Endothelial cell of umbilical vein (primary cell): ENCODE measurements at regions not wholly inside any gene's neighbourhood (a gene's known extent, or its start where the extent isn't known, plus 50 kb on each side); places are given as distances from the start of the nearest gene placed in this dataset.
A peak's percentile ranks its signal among the peaks of the same experiment; 100 is the strongest.

Source experiments
- BruUV-seq: library from RNA; stranded (reverse); fragments of 400-500 nt; replicated peaks from 2 replicates; lab custom pipeline; 2021; lab: Mats Ljungman, UMichigan
- CTCF ChIA-PET: fragments of 300-600, 350-600 bp; sonication (Branson Sonifier 250); formaldehyde crosslinking; loops from one replicate; lab custom pipeline; 2021; ENCODE audit warnings: antibody characterized with exemption, inconsistent platforms; lab: Charles Lee
- POLR2A ChIA-PET: fragments of 300-600, 350-600 bp; sonication (Branson Sonifier 250); formaldehyde crosslinking; loops from one replicate; lab custom pipeline; 2021; ENCODE audit warnings: antibody characterized with exemption, inconsistent platforms; lab: Charles Lee
- DNase-seq: peaks from one replicate; pipeline ENCODE4 v3.0.0-alpha.2; 2011; ENCODE audit warnings: low read depth, low spot score
- FAIRE-seq: peaks from 2 replicates; lab custom pipeline; 2011; peaks lifted over from hg19 to GRCh38; lab: Jason Lieb, UNC
- H2AFZ ChIP-seq: 2 replicates; pipeline ENCODE4 v1.6.0; 2012; ENCODE audit warnings: low read depth, low read length, control low read depth, inconsistent platforms
- H3K27ac ChIP-seq: 2 replicates; pipeline ENCODE4 v1.5.1; 2011; ENCODE audit warnings: low read depth, mild to moderate bottlenecking, control low read depth, low read length, moderate library complexity; ENCODE audit not compliant: insufficient read depth
- H3K27me3 ChIP-seq, 2 experiments: 2 replicates each; pipeline versions ENCODE4 v1.6.0 to v1.6.1; 2011; ENCODE audit warnings: low read length in 2 of 2, mixed read lengths in 1 of 2; ENCODE audit not compliant: control insufficient read depth in 2 of 2, insufficient read depth in 2 of 2
- H3K36me3 ChIP-seq, 2 experiments: 2 replicates in 1 of 2; 3 replicates in 1 of 2; pipeline ENCODE4 v1.5.1; 2011; ENCODE audit warnings: low read length in 2 of 2, mild to moderate bottlenecking in 1 of 2, moderate library complexity in 1 of 2; ENCODE audit not compliant: control insufficient read depth in 2 of 2, insufficient read depth in 2 of 2; ENCODE audit errors: extremely low read depth in 1 of 2
- H3K4me1 ChIP-seq: 3 replicates; pipeline ENCODE4 v1.5.1; 2011; ENCODE audit warnings: mild to moderate bottlenecking, low read length; ENCODE audit not compliant: control insufficient read depth, insufficient read depth; ENCODE audit errors: extremely low read depth
- H3K4me2 ChIP-seq: 2 replicates; pipeline ENCODE4 v1.6.1; 2011; ENCODE audit warnings: low read length, control low read depth, mixed read lengths; ENCODE audit not compliant: insufficient read depth
- H3K4me3 ChIP-seq, 3 experiments: fragments of 200-600 bp in 1 of 3; sonication (generic), shearing (Covaris generic) in 1 of 3; replicated peaks in 1 of 3; 2 replicates each; pipeline ENCODE4 v1.5.1; 2011 to 2016; ENCODE audit warnings: control low read depth in 3 of 3, low read length in 3 of 3, mild to moderate bottlenecking in 2 of 3, inconsistent platforms in 1 of 3, low read depth in 1 of 3, moderate library complexity in 1 of 3; ENCODE audit not compliant: insufficient read depth in 1 of 3
- H3K79me2 ChIP-seq: 2 replicates; pipeline ENCODE4 v1.6.0; 2012; ENCODE audit warnings: low read length, inconsistent platforms; ENCODE audit not compliant: control insufficient read depth, insufficient read depth
- H3K9ac ChIP-seq: replicated peaks from 2 replicates; pipeline ENCODE3; 2011; ENCODE audit warnings: low read length, control low read depth; ENCODE audit not compliant: insufficient read depth; ENCODE audit errors: extremely low read depth
- H3K9me1 ChIP-seq: replicated peaks from 3 replicates; pipeline ENCODE4 v1.6.0; 2011; ENCODE audit warnings: mild to moderate bottlenecking, low read length; ENCODE audit not compliant: control insufficient read depth, insufficient read depth; ENCODE audit errors: extremely low read depth
- H3K9me3 ChIP-seq: replicated peaks from 2 replicates; pipeline ENCODE4 v1.5.1; 2012; ENCODE audit warnings: low read length, inconsistent platforms; ENCODE audit not compliant: control insufficient read depth, insufficient read depth
- H4K20me1 ChIP-seq: replicated peaks from 2 replicates; pipeline ENCODE3; 2011; ENCODE audit warnings: mild to moderate bottlenecking, low read length; ENCODE audit not compliant: control insufficient read depth, insufficient read depth; ENCODE audit errors: extremely low read depth
- EZH2 ChIP-seq: IDR thresholded peaks from 2 replicates; pipeline ENCODE4 v1.6.1; 2012; ENCODE audit warnings: borderline replicate concordance, low read depth, mild to moderate bottlenecking, moderate library complexity, low read length, inconsistent platforms; ENCODE audit not compliant: severe bottlenecking
- FOS ChIP-seq: IDR thresholded peaks from 2 replicates; pipeline ENCODE4 v1.6.1; 2011; ENCODE audit warnings: mild to moderate bottlenecking, low read length, moderate library complexity, borderline replicate concordance; ENCODE audit not compliant: insufficient read depth
- MYC ChIP-seq: IDR thresholded peaks from one replicate; pipeline ENCODE4 v1.6.1; 2011; ENCODE audit warnings: mild to moderate bottlenecking, low read depth, low read length
- POLR2A ChIP-seq: IDR thresholded peaks from 2 replicates; pipeline ENCODE4 v1.6.1; 2012; ENCODE audit warnings: low read depth, mild to moderate bottlenecking, control low read depth, low read length
- POLR2AphosphoS5 ChIP-seq: IDR thresholded peaks from 2 replicates; pipeline ENCODE4 v1.6.1; 2012; ENCODE audit warnings: low read depth, mild to moderate bottlenecking, control low read depth, low read length, moderate library complexity; ENCODE audit not compliant: insufficient read depth
- dilution Hi-C: fragments of 300-500 bp; cut with MboI; formaldehyde crosslinking; loops from one replicate; pipeline ENCODE4 v1.15.0; 2019; ENCODE audit warnings: low sequenced_read_pairs; ENCODE audit not compliant: extremely low pct_ligation_motif_present
- intact Hi-C: fragments of 100-400 bp; cut with micrococcal nuclease; formaldehyde crosslinking; loops from one replicate; pipeline ENCODE4 v1.10.0; 2022
- TF ChIP-seq, protein P1 (sequence below): IDR thresholded peaks from 2 replicates; pipeline ENCODE4 v1.6.1; 2011; ENCODE audit not compliant: insufficient read depth, insufficient read length
- TF ChIP-seq, protein P2 (sequence below), 2 donors: IDR thresholded peaks; 1 replicate in 1 of 2; 2 replicates in 1 of 2; pipeline ENCODE4 v1.5.1; 2011; ENCODE audit warnings: low read length in 2 of 2, mild to moderate bottlenecking in 2 of 2, moderate library complexity in 2 of 2, control low read depth in 1 of 2, inconsistent platforms in 1 of 2, low read depth in 1 of 2; ENCODE audit not compliant: insufficient read depth in 1 of 2; ENCODE audit errors: extremely low read depth in 1 of 2

DNA sequence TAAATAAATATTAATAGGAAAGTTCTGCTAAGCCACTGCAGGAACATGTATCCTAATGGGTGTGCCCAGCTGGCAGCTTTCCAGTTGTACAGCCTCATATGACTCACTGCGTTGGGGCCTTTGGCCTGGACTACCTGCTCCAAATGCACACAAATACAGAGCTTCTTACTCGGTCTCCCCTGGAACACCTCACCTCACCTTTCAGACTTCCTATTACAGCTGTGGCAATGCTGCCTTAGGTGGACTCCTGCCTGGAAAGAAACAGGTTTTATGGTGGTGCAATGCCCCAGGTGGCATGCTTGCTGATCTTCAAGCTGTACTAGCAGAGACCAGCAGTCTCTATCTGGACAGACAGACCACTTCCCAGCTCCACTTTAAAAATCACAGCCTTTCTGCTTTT is 85.7 kb upstream of the EXOC1L start:
- DNase-seq (peak; percentile 57), FAIRE-seq (peak; percentile 57)
- no peak overlapping the region for H2AFZ ChIP-seq
- intact Hi-C loops (no loop called here), dilution Hi-C loops (no loop called here)
- no peaks in the 10 kb centered on the region for H3K9me3 ChIP-seq
- no peak overlapping the region for H3K4me3 ChIP-seq
- H4K20me1 ChIP-seq: no peaks in the 10 kb centered on the region
- no peaks in the 10 kb centered on the region for H3K9me1 ChIP-seq
- ChIA-PET CTCF (interaction anchor here (0.9 to 1.5 kb wide), 5 partner anchors 45 to 763 kb away, joined by 3 to 8 read pairs (median 3); partner anchors contain the start of gene SRD5A3), POLR2A (no interaction called here)
- TF ChIP-seq EZH2: no peak
- TF ChIP-seq, protein P1, sequence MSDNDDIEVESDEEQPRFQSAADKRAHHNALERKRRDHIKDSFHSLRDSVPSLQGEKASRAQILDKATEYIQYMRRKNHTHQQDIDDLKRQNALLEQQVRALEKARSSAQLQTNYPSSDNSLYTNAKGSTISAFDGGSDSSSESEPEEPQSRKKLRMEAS: no peak
- peak; percentile 69 for TF ChIP-seq FOS
- no peaks in the 10 kb centered on the region for H3K79me2 ChIP-seq
- no peaks in the 10 kb centered on the region for H3K36me3 ChIP-seq
- no peak overlapping the region for H3K9ac ChIP-seq
- BruUV-seq: no TSS peak
- no peak overlapping the region for H3K27ac ChIP-seq
- peaks cover 2 to 4% of the 10 kb centered on the region in 2 experiments for H3K27me3 ChIP-seq
- no peaks in the 10 kb centered on the region for H3K4me1 ChIP-seq
- no peak overlapping the region for H3K4me2 ChIP-seq

DNA sequence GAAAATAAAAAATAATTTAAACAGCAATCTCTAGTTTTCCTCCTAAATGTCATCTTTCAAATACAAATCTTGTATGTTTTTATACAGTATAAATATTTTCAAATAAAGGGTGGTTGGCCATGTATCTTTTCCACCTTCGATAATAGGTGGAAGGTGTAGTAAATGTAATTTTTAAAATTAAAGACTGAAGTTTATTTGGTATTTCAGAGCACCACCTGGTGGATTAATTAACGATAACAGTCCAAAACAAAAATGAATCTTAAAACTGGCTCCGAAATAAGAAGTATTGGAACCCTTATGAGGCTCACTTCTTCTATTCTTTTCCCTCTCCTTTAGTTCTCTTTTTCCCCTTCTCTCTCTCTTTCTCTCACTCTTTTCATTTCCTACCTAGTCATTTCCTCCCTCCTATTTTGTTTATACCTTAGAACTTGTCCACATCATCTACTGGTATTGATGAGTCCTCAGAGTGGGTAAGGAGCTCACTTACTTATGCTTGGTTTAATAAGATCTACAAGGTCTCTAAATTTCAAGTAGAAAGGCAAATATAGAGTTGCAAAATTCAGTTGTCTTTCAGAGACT is 82.9 kb upstream of the EXOC1L start:
- intact Hi-C loops: loop anchor here (5.0 kb wide), 4 partner anchors 289 to 764 kb away; no protein-coding TSS in a partner anchor
- DNase-seq: peak; percentile 23
- H3K4me1 ChIP-seq: no peaks in the 10 kb centered on the region

More for the DNA sequence above, 82.9 kb upstream of the EXOC1L start:
- Histone ChIP-seq H2AFZ (no peak overlapping the region), H4K20me1 (no peaks in the 10 kb centered on the region), H3K79me2 (no peaks in the 10 kb centered on the region), H3K4me2 (no peak overlapping the region), H3K4me3 (no peak overlapping the region), H3K27me3 (peaks cover 0 to 2% of the 10 kb centered on the region in 2 experiments), H3K9me1 (no peaks in the 10 kb centered on the region), H3K9ac (no peak overlapping the region), H3K27ac (no peak overlapping the region), H3K9me3 (no peaks in the 10 kb centered on the region), H3K36me3 (no peaks in the 10 kb centered on the region)
- ChIA-PET POLR2A (no interaction called here), CTCF (interaction anchor here (0.6 to 1.8 kb wide), 9 partner anchors 9 to 1100 kb away, joined by 3 to 12 read pairs (median 4); no protein-coding TSS in a partner anchor)
- dilution Hi-C loops: no loop called here
- no peak for TF ChIP-seq POLR2A
- TF ChIP-seq EZH2: no peak
- TF ChIP-seq POLR2AphosphoS5: no peak
- no peak for TF ChIP-seq FOS
- no peak for TF ChIP-seq MYC
- TF ChIP-seq, protein P2, sequence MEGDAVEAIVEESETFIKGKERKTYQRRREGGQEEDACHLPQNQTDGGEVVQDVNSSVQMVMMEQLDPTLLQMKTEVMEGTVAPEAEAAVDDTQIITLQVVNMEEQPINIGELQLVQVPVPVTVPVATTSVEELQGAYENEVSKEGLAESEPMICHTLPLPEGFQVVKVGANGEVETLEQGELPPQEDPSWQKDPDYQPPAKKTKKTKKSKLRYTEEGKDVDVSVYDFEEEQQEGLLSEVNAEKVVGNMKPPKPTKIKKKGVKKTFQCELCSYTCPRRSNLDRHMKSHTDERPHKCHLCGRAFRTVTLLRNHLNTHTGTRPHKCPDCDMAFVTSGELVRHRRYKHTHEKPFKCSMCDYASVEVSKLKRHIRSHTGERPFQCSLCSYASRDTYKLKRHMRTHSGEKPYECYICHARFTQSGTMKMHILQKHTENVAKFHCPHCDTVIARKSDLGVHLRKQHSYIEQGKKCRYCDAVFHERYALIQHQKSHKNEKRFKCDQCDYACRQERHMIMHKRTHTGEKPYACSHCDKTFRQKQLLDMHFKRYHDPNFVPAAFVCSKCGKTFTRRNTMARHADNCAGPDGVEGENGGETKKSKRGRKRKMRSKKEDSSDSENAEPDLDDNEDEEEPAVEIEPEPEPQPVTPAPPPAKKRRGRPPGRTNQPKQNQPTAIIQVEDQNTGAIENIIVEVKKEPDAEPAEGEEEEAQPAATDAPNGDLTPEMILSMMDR (IDR thresholded peaks at IDR 0.05; ENCODE audit: extremely low read depth in 1 of 2, insufficient read depth in 1 of 2, low read depth in 1 of 2, low read length in 2 of 2): peak; percentile 7 to 11
- FAIRE-seq: peak; percentile 61
- BruUV-seq: no TSS peak
